CD14-positive monocyte (primary cell): ENCODE measurements at regions not wholly inside any gene's neighbourhood (a gene's known extent, or its start where the extent isn't known, plus 50 kb on each side); places are given as distances from the start of the nearest gene placed in this dataset.

Source experiments
- DNase-seq, 3 donors: peaks; one replicate each; pipeline ENCODE4 v3.0.0-alpha.2; 2011 to 2022
- H2AFZ ChIP-seq: 2 replicates; pipeline ENCODE4 v1.6.0; 2012; ENCODE audit warnings: mild to moderate bottlenecking, low read depth, low read length, inconsistent platforms; ENCODE audit not compliant: insufficient read depth, poor library complexity, severe bottlenecking
- H3K27ac ChIP-seq, 2 donors: 1 replicate in 1 of 2; 2 replicates in 1 of 2; pipeline ENCODE4 v1.5.1; 2012 to 2013; ENCODE audit warnings: low read length in 2 of 2, control low read depth in 1 of 2, inconsistent platforms in 1 of 2, low read depth in 1 of 2, mild to moderate bottlenecking in 1 of 2
- H3K27me3 ChIP-seq, 2 donors: one replicate each; pipeline versions ENCODE4 v1.6.0 to v1.6.1; 2011 to 2013; ENCODE audit warnings: low read length in 2 of 2; ENCODE audit not compliant: control insufficient read depth in 2 of 2, insufficient read depth in 2 of 2
- H3K36me3 ChIP-seq, 2 donors: replicated peaks in 1 of 2; 1 replicate in 1 of 2; 2 replicates in 1 of 2; pipeline versions ENCODE4 v1.5.1 to v1.6.1; 2012 to 2013; ENCODE audit warnings: low read length in 2 of 2, control low read depth in 1 of 2, inconsistent platforms in 1 of 2, mild to moderate bottlenecking in 1 of 2; ENCODE audit not compliant: insufficient read depth in 2 of 2, control insufficient read depth in 1 of 2
- H3K4me1 ChIP-seq, 2 donors: 1 replicate in 1 of 2; 2 replicates in 1 of 2; pipeline versions ENCODE4 v1.5.1 to v1.6.1; 2012 to 2013; ENCODE audit warnings: low read length in 2 of 2, control low read depth in 1 of 2, inconsistent platforms in 1 of 2, mild to moderate bottlenecking in 1 of 2, moderate library complexity in 1 of 2; ENCODE audit not compliant: insufficient read depth in 2 of 2, control insufficient read depth in 1 of 2
- H3K4me2 ChIP-seq: replicated peaks from 2 replicates; pipeline ENCODE3; 2012; ENCODE audit warnings: low read length, moderate library complexity, mild to moderate bottlenecking; ENCODE audit not compliant: poor library complexity, severe bottlenecking; ENCODE audit errors: extremely low read depth
- H3K4me3 ChIP-seq, 3 experiments: fragments of 200-600 bp in 1 of 3; sonication (generic) in 1 of 3; replicated peaks in 1 of 3; 1 replicate in 2 of 3; 2 replicates in 1 of 3; pipeline ENCODE4 v1.5.1; 2011 to 2013; ENCODE audit warnings: low read length in 3 of 3, mild to moderate bottlenecking in 3 of 3, control low read depth in 2 of 3, low read depth in 2 of 3, inconsistent platforms in 1 of 3, moderate library complexity in 1 of 3
- H3K79me2 ChIP-seq: 2 replicates; pipeline ENCODE4 v1.6.0; 2012; ENCODE audit warnings: mild to moderate bottlenecking, control low read depth, inconsistent platforms, low read length, moderate library complexity; ENCODE audit not compliant: insufficient read depth
- H3K9ac ChIP-seq: 2 replicates; pipeline ENCODE4 v1.6.0; 2017; ENCODE audit warnings: low read length, mild to moderate bottlenecking; ENCODE audit not compliant: insufficient read depth, poor library complexity, severe bottlenecking
- H3K9me3 ChIP-seq, 2 donors: replicated peaks in 1 of 2; 1 replicate in 1 of 2; 2 replicates in 1 of 2; pipeline versions ENCODE4 v1.5.1 to v1.6.1; 2012 to 2013; ENCODE audit warnings: low read length in 2 of 2, control low read depth in 1 of 2; ENCODE audit not compliant: control insufficient read depth in 1 of 2, insufficient read depth in 1 of 2
- H4K20me1 ChIP-seq: 2 replicates; pipeline ENCODE4 v1.6.0; 2012; ENCODE audit warnings: mild to moderate bottlenecking, low read length, control low read depth, moderate library complexity; ENCODE audit not compliant: insufficient read depth
- H3K27ac Mint-ChIP-seq, 7 donors: one replicate each; pipeline ENCODE4 v1.8.0; 2020; ENCODE audit warnings: mild to moderate bottlenecking in 7 of 7, mixed read lengths in 7 of 7, moderate library complexity in 6 of 7, inconsistent platforms in 2 of 7
- H3K27me3 Mint-ChIP-seq, 3 donors: one replicate each; pipeline ENCODE4 v1.8.0; 2021 to 2022; ENCODE audit warnings: low read depth in 3 of 3, mild to moderate bottlenecking in 3 of 3, mixed read lengths in 3 of 3, moderate library complexity in 3 of 3, inconsistent platforms in 1 of 3
- H3K36me3 Mint-ChIP-seq, 2 donors: one replicate each; pipeline ENCODE4 v1.8.0; 2020; ENCODE audit warnings: mixed read lengths in 2 of 2, inconsistent platforms in 1 of 2, mild to moderate bottlenecking in 1 of 2
- H3K4me1 Mint-ChIP-seq: one replicate; pipeline ENCODE4 v1.8.0; 2020; ENCODE audit warnings: mild to moderate bottlenecking, mixed read lengths
- H3K4me3 Mint-ChIP-seq, 2 donors: one replicate each; pipeline ENCODE4 v1.8.0; 2020; ENCODE audit warnings: mild to moderate bottlenecking in 2 of 2, mixed read lengths in 2 of 2, moderate library complexity in 1 of 2
- H3K9me3 Mint-ChIP-seq, 7 donors: one replicate each; pipeline ENCODE4 v1.8.0; 2020 to 2022; ENCODE audit warnings: mixed read lengths in 7 of 7, mild to moderate bottlenecking in 6 of 7, moderate library complexity in 6 of 7, inconsistent platforms in 2 of 7
- CTCF ChIP-seq: fragments of 200-600 bp; IDR thresholded peaks from one replicate; pipeline ENCODE4 v1.8.0; 2022; ENCODE audit warnings: antibody characterized with exemption, mild to moderate bottlenecking
- WGBS: methylation state at CpG from one replicate; pipeline ENCODE4 v1.1.5; 2013; ENCODE audit warnings: missing lambda C conversion rate; ENCODE audit not compliant: insufficient coverage; 5-methylcytosine and 5-hydroxymethylcytosine counted together
- intact Hi-C, 2 donors: fragments of 100-400 bp; cut with micrococcal nuclease; formaldehyde crosslinking; loops; one replicate each; pipeline versions ENCODE4 v1.15.0 to v1.15.1; 2023

- Histone ChIP-seq H3K9me3 (no peaks in the 10 kb centered on the region), H3K36me3 (no peaks in the 10 kb centered on the region), H3K9ac (no peak overlapping the region), H3K4me1 (peaks cover 15 to 16% of the 10 kb centered on the region in 2 donors), H3K4me2 (no peak overlapping the region), H3K4me3 (no peak overlapping the region), H3K27ac (no peak overlapping the region), H3K79me2 (peaks cover 16% of the 10 kb centered on the region), H3K27me3 (no peaks in the 10 kb centered on the region), H4K20me1 (peaks cover 7% of the 10 kb centered on the region), H2AFZ (no peak overlapping the region)
- no peak for TF ChIP-seq CTCF
- 88% methylated on average over 3 of the region's 4 CpGs for WGBS
- Mint-ChIP-seq H3K4me3 (no peak overlapping the region), H3K36me3 (no peaks in the 10 kb centered on the region), H3K27me3 (peaks cover 0 to 7% (median 3%) of the 10 kb centered on the region in 3 donors), H3K27ac (no peak overlapping the region), H3K9me3 (peaks cover 4 to 9% (median 8%) of the 10 kb centered on the region in 7 donors), H3K4me1 (peaks cover 15% of the 10 kb centered on the region)
- no peak for DNase-seq
- intact Hi-C loops: no loop called here
Measured at GRCh38 chr14:71317385-71318096, 410.3 kb downstream of the PCNX1 start.

- Mint-ChIP-seq H3K27me3 (peaks cover 0 to 7% (median 3%) of the 10 kb centered on the region in 3 donors), H3K27ac (no peak overlapping the region), H3K4me1 (peaks cover 19% of the 10 kb centered on the region), H3K9me3 (peaks cover 2 to 7% (median 4%) of the 10 kb centered on the region in 7 donors), H3K4me3 (no peak overlapping the region), H3K36me3 (peaks cover 1 to 2% of the 10 kb centered on the region in 2 donors)
- no CpG with 5 or more reads among the region's 2 CpGs for WGBS
- no peak overlapping the region for H3K4me2 ChIP-seq
- H3K4me1 ChIP-seq: peaks cover 21% of the 10 kb centered on the region in 2 donors
- H3K4me3 ChIP-seq: no peak overlapping the region
- H3K9me3 ChIP-seq: no peaks in the 10 kb centered on the region
- no peaks in the 10 kb centered on the region for H3K36me3 ChIP-seq
- no peak overlapping the region for H2AFZ ChIP-seq
- no peak overlapping the region for H3K27ac ChIP-seq
- DNase-seq: no peak
- no peak for TF ChIP-seq CTCF
- H4K20me1 ChIP-seq: peaks cover 12% of the 10 kb centered on the region
- H3K79me2 ChIP-seq: peaks cover 22% of the 10 kb centered on the region
- no peaks in the 10 kb centered on the region for H3K27me3 ChIP-seq
- no peak overlapping the region for H3K9ac ChIP-seq
- intact Hi-C loops: no loop called here
Measured at GRCh38 chr14:71318097-71318459, 410.8 kb downstream of the PCNX1 start.
